ENCODE measurements at regions not wholly inside any gene's neighbourhood (a gene's known extent, or its start where the extent isn't known, plus 50 kb on each side); places are given as distances from the start of the nearest gene placed in this dataset.

GRCh38 chr12:68560851-68561422 lies 49.8 kb upstream of the RAP1B start:
- DNase-seq = peak; percentile 49
